ENCODE measurements at regions not wholly inside any gene's neighbourhood (a gene's known extent, or its start where the extent isn't known, plus 50 kb on each side); places are given as distances from the start of the nearest gene placed in this dataset.

DNA sequence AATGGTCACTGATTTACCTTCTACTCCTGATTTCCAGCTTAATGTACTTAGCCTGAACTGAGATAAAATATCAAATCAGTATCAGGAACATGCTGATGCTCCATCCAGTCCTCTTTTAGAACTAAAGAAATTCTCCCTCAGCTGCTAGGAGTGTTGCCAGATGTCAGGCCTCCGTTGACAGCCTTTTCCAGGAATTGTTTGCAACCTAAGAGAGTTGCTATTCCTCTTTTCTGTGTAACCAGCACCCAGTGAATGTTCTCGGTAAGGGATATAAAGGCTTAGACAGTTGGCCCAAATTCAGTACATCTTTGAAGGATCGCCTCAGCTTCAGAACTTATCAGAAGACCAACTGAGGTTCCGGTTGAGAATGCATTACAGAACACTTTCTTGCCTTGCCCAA lies 559.0 kb downstream of the PCDH17 start:
- no peaks in the 10 kb centered on the region for H3K79me2 ChIP-seq (ENCODE audit: control insufficient read depth, insufficient read depth, low read length, poor library complexity)
- H3K9me3 ChIP-seq (ENCODE audit: insufficient read depth, low read depth, low read length), result no peaks in the 10 kb centered on the region
- H3K27me3 ChIP-seq (ENCODE audit: insufficient read depth, low read length), result no peaks in the 10 kb centered on the region
- H3K4me2 ChIP-seq (ENCODE audit: low read length), result no peak overlapping the region
- WGBS (ENCODE audit: extremely low coverage, insufficient coverage, insufficient read length), result no CpG with 5 or more reads among the region's 4 CpGs
- H3K4me1 ChIP-seq (ENCODE audit: control insufficient read depth in 1 of 2, insufficient read depth in 2 of 2, low read length in 2 of 2), result no peaks in the 10 kb centered on the region
- no peaks in the 10 kb centered on the region for H3K36me3 ChIP-seq (ENCODE audit: control insufficient read depth in 1 of 2, insufficient read depth in 2 of 2, low read length in 2 of 2)
- no peaks in the 10 kb centered on the region for H3K79me1 ChIP-seq (ENCODE audit: low read length)
- H3K27ac ChIP-seq (ENCODE audit: low read depth, low read length), result no peak overlapping the region
- H2BK12ac ChIP-seq (ENCODE audit: low read length), result no peak overlapping the region
- H3K9ac ChIP-seq (ENCODE audit: low read length), result no peak overlapping the region
- no peak overlapping the region for H2AK5ac ChIP-seq (ENCODE audit: low read length)
- H3K4ac ChIP-seq (ENCODE audit: low read depth, low read length), result no peak overlapping the region
- no peak overlapping the region for H4K8ac ChIP-seq (ENCODE audit: low read depth, low read length)
- H4K12ac ChIP-seq (ENCODE audit: low read depth, low read length), result no peak overlapping the region
- H3K4me3 ChIP-seq (ENCODE audit: low read depth, low read length), result no peak overlapping the region
- no peak overlapping the region for H3K14ac ChIP-seq (ENCODE audit: low read length)
- no peak for DNase-seq
- no peak overlapping the region for H3K23ac ChIP-seq (ENCODE audit: low read length)
- H2BK120ac ChIP-seq (ENCODE audit: insufficient read depth, low read length, poor library complexity), result no peak overlapping the region
- H2AFZ ChIP-seq (ENCODE audit: insufficient read depth, low read length, poor library complexity), result no peak overlapping the region
- H2BK5ac ChIP-seq (ENCODE audit: low read depth, low read length, poor library complexity), result no peak overlapping the region
- no peak overlapping the region for H4K91ac ChIP-seq (ENCODE audit: low read depth, low read length)
- H3K18ac ChIP-seq (ENCODE audit: low read length), result no peak overlapping the region

DNA sequence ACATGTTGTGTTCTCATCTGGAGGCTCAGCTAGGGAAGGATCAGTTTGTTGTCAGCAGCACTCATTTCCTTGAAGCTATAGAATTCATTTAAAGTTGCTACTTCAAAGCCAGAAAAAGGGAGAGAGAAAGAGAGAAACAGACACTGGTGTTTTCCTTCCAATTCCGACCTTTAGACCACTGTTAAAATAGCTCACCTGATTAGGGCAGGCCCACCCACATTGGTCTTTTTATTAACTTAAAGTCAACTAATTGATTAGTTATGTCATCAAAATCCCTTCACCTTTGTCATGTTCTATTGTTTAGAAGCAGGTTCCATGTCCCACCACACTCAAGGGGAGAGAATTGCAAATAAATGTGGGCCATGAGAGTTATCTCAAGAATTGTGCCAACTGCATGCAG lies 560.2 kb downstream of the PCDH17 start:
- no peak for DNase-seq
- Histone ChIP-seq H3K9ac (ENCODE audit: low read length) (no peak overlapping the region), H2BK120ac (ENCODE audit: insufficient read depth, low read length, poor library complexity) (no peak overlapping the region), H3K18ac (ENCODE audit: low read length) (no peak overlapping the region), H3K4me2 (ENCODE audit: low read length) (no peak overlapping the region), H2BK5ac (ENCODE audit: low read depth, low read length, poor library complexity) (no peak overlapping the region), H3K9me3 (ENCODE audit: insufficient read depth, low read depth, low read length) (no peaks in the 10 kb centered on the region), H4K91ac (ENCODE audit: low read depth, low read length) (no peak overlapping the region), H3K23ac (ENCODE audit: low read length) (no peak overlapping the region), H2AK5ac (ENCODE audit: low read length) (no peak overlapping the region), H3K27me3 (ENCODE audit: insufficient read depth, low read length) (no peaks in the 10 kb centered on the region), H3K14ac (ENCODE audit: low read length) (no peak overlapping the region), H2AFZ (ENCODE audit: insufficient read depth, low read length, poor library complexity) (no peak overlapping the region), H2BK12ac (ENCODE audit: low read length) (no peak overlapping the region), H3K4me3 (ENCODE audit: low read depth, low read length) (no peak overlapping the region), H3K36me3 (ENCODE audit: control insufficient read depth in 1 of 2, insufficient read depth in 2 of 2, low read length in 2 of 2) (no peaks in the 10 kb centered on the region), H3K4ac (ENCODE audit: low read depth, low read length) (no peak overlapping the region), H3K27ac (ENCODE audit: low read depth, low read length) (no peak overlapping the region), H3K79me2 (ENCODE audit: control insufficient read depth, insufficient read depth, low read length, poor library complexity) (no peaks in the 10 kb centered on the region), H4K8ac (ENCODE audit: low read depth, low read length) (no peak overlapping the region), H3K79me1 (ENCODE audit: low read length) (no peaks in the 10 kb centered on the region), H4K12ac (ENCODE audit: low read depth, low read length) (no peak overlapping the region), H3K4me1 (ENCODE audit: control insufficient read depth in 1 of 2, insufficient read depth in 2 of 2, low read length in 2 of 2) (no peaks in the 10 kb centered on the region)
- WGBS (ENCODE audit: extremely low coverage, insufficient coverage, insufficient read length), result no CpG with 5 or more reads among the region's 1 CpG

DNA sequence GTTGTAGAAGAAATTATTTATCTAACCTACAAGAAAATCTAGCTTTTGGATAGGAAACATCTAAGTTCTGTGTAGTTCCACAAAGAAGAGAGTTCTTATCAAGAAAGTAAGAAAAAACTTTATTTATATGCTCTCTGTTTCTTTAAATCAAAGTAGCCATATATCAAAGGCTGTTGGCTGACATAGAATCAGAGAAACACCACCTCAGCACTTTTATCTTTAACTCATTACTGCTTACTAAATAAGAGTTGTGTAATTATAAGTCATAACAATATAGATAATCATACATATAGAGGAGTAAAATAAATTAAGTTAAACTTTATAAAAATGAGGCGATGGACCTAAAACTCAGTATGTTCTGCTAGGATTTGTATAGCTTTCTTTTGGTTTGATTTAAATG lies 570.6 kb downstream of the PCDH17 start:
- no peak overlapping the region for H4K8ac ChIP-seq (ENCODE audit: low read depth, low read length)
- H4K12ac ChIP-seq (ENCODE audit: low read depth, low read length), result no peak overlapping the region
- H3K4ac ChIP-seq (ENCODE audit: low read depth, low read length), result no peak overlapping the region
- no peak overlapping the region for H4K91ac ChIP-seq (ENCODE audit: low read depth, low read length)
- no peak overlapping the region for H3K4me3 ChIP-seq (ENCODE audit: low read depth, low read length)
- no CpG with 5 or more reads among the region's 1 CpG for WGBS (ENCODE audit: extremely low coverage, insufficient coverage, insufficient read length)
- no peak overlapping the region for H3K18ac ChIP-seq (ENCODE audit: low read length)
- no peaks in the 10 kb centered on the region for H3K9me3 ChIP-seq (ENCODE audit: insufficient read depth, low read depth, low read length)
- H2BK120ac ChIP-seq (ENCODE audit: insufficient read depth, low read length, poor library complexity), result no peak overlapping the region
- H3K27me3 ChIP-seq (ENCODE audit: insufficient read depth, low read length), result no peaks in the 10 kb centered on the region
- no peak overlapping the region for H3K23ac ChIP-seq (ENCODE audit: low read length)
- H3K79me1 ChIP-seq (ENCODE audit: low read length), result no peaks in the 10 kb centered on the region
- no peak for DNase-seq
- no peak overlapping the region for H2BK12ac ChIP-seq (ENCODE audit: low read length)
- H2AFZ ChIP-seq (ENCODE audit: insufficient read depth, low read length, poor library complexity), result no peak overlapping the region
- H2BK5ac ChIP-seq (ENCODE audit: low read depth, low read length, poor library complexity), result no peak overlapping the region
- no peak overlapping the region for H3K9ac ChIP-seq (ENCODE audit: low read length)
- H3K4me1 ChIP-seq (ENCODE audit: control insufficient read depth in 1 of 2, insufficient read depth in 2 of 2, low read length in 2 of 2), result no peaks in the 10 kb centered on the region
- H3K79me2 ChIP-seq (ENCODE audit: control insufficient read depth, insufficient read depth, low read length, poor library complexity), result no peaks in the 10 kb centered on the region
- no peak overlapping the region for H3K27ac ChIP-seq (ENCODE audit: low read depth, low read length)
- H3K36me3 ChIP-seq (ENCODE audit: control insufficient read depth in 1 of 2, insufficient read depth in 2 of 2, low read length in 2 of 2), result no peaks in the 10 kb centered on the region
- no peak overlapping the region for H3K14ac ChIP-seq (ENCODE audit: low read length)
- no peak overlapping the region for H2AK5ac ChIP-seq (ENCODE audit: low read length)
- no peak overlapping the region for H3K4me2 ChIP-seq (ENCODE audit: low read length)

DNA sequence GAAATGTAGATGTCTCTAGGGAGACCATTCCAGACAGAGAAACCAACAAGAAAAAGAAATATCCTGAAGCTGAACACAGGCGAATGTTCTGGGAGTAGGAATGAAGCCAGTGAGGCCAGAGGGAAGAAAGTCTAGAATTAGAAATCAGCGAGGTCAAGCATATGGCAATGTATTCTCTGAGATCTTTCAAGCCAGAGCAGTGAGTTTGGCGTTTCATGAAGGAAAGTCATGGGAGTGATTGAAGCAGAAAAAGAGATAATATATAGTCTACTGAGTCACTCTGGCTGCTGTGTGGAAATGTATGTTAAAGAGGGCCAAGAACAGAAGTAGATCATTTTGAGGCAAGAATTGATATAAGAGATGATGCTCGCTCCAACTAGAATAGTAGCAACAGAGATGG lies 576.0 kb downstream of the PCDH17 start:
- no peak overlapping the region for H2AFZ ChIP-seq (ENCODE audit: insufficient read depth, low read length, poor library complexity)
- H3K79me2 ChIP-seq (ENCODE audit: control insufficient read depth, insufficient read depth, low read length, poor library complexity), result no peaks in the 10 kb centered on the region
- H3K27ac ChIP-seq (ENCODE audit: low read depth, low read length), result no peak overlapping the region
- H2BK12ac ChIP-seq (ENCODE audit: low read length), result no peak overlapping the region
- H3K4me1 ChIP-seq (ENCODE audit: control insufficient read depth in 1 of 2, insufficient read depth in 2 of 2, low read length in 2 of 2), result no peaks in the 10 kb centered on the region
- H2AK5ac ChIP-seq (ENCODE audit: low read length), result no peak overlapping the region
- no peak overlapping the region for H4K91ac ChIP-seq (ENCODE audit: low read depth, low read length)
- no peak overlapping the region for H4K8ac ChIP-seq (ENCODE audit: low read depth, low read length)
- no peak overlapping the region for H3K9ac ChIP-seq (ENCODE audit: low read length)
- H3K9me3 ChIP-seq (ENCODE audit: insufficient read depth, low read depth, low read length), result no peaks in the 10 kb centered on the region
- H3K18ac ChIP-seq (ENCODE audit: low read length), result no peak overlapping the region
- no peaks in the 10 kb centered on the region for H3K27me3 ChIP-seq (ENCODE audit: insufficient read depth, low read length)
- no CpG with 5 or more reads among the region's 4 CpGs for WGBS (ENCODE audit: extremely low coverage, insufficient coverage, insufficient read length)
- H3K79me1 ChIP-seq (ENCODE audit: low read length), result no peaks in the 10 kb centered on the region
- no peak for DNase-seq
- no peak overlapping the region for H3K23ac ChIP-seq (ENCODE audit: low read length)
- H3K4me2 ChIP-seq (ENCODE audit: low read length), result no peak overlapping the region
- H4K12ac ChIP-seq (ENCODE audit: low read depth, low read length), result no peak overlapping the region
- no peak overlapping the region for H2BK120ac ChIP-seq (ENCODE audit: insufficient read depth, low read length, poor library complexity)
- H3K14ac ChIP-seq (ENCODE audit: low read length), result no peak overlapping the region
- no peaks in the 10 kb centered on the region for H3K36me3 ChIP-seq (ENCODE audit: control insufficient read depth in 1 of 2, insufficient read depth in 2 of 2, low read length in 2 of 2)
- H2BK5ac ChIP-seq (ENCODE audit: low read depth, low read length, poor library complexity), result no peak overlapping the region
- no peak overlapping the region for H3K4ac ChIP-seq (ENCODE audit: low read depth, low read length)
- no peak overlapping the region for H3K4me3 ChIP-seq (ENCODE audit: low read depth, low read length)

Measured in trophoblast cell (in vitro differentiated cells and primary cell).